H9 (cell line): ENCODE measurements at regions not wholly inside any gene's neighbourhood (a gene's known extent, or its start where the extent isn't known, plus 50 kb on each side); places are given as distances from the start of the nearest gene placed in this dataset.

Source experiments
- DNase-seq: peaks from one replicate; pipeline ENCODE4 v3.0.0-alpha.2; 2017
- H2AFZ ChIP-seq: one replicate; pipeline ENCODE4 v1.6.1; 2013; ENCODE audit warnings: mild to moderate bottlenecking, low read length, control low read depth, moderate library complexity
- H2AK5ac ChIP-seq: 2 replicates; pipeline ENCODE4 v1.6.1; 2013; ENCODE audit warnings: low read length, control low read depth, mixed read lengths; ENCODE audit not compliant: insufficient read length
- H2BK120ac ChIP-seq: one replicate; pipeline ENCODE4 v1.6.1; 2013; ENCODE audit warnings: low read depth, mild to moderate bottlenecking, low read length, control low read depth, inconsistent platforms; ENCODE audit not compliant: poor library complexity, severe bottlenecking
- H2BK12ac ChIP-seq: 2 replicates; pipeline ENCODE4 v1.6.1; 2013; ENCODE audit warnings: low read length, control low read depth, mixed read lengths, low read depth; ENCODE audit not compliant: insufficient read length
- H2BK15ac ChIP-seq: 2 replicates; pipeline ENCODE4 v1.6.1; 2013; ENCODE audit warnings: low read depth, low read length, control low read depth
- H2BK20ac ChIP-seq: one replicate; pipeline ENCODE4 v1.6.1; 2013; ENCODE audit warnings: low read depth, mild to moderate bottlenecking, low read length, control low read depth, inconsistent platforms; ENCODE audit not compliant: poor library complexity, severe bottlenecking
- H2BK5ac ChIP-seq: 2 replicates; pipeline ENCODE4 v1.6.1; 2013; ENCODE audit warnings: low read length, control low read depth, mixed read lengths; ENCODE audit not compliant: insufficient read length
- H3K14ac ChIP-seq: 2 replicates; pipeline ENCODE4 v1.6.1; 2013; ENCODE audit warnings: low read length, control low read depth; ENCODE audit not compliant: insufficient read depth
- H3K18ac ChIP-seq: 2 replicates; pipeline ENCODE4 v1.6.1; 2013; ENCODE audit warnings: low read depth, mild to moderate bottlenecking, mixed read lengths, low read length, control low read depth; ENCODE audit not compliant: insufficient read length
- H3K23ac ChIP-seq: 2 replicates; pipeline ENCODE4 v1.6.1; 2013; ENCODE audit warnings: low read length, control low read depth, mixed read lengths, low read depth; ENCODE audit not compliant: insufficient read length
- H3K23me2 ChIP-seq: 2 replicates; pipeline ENCODE4 v1.6.1; 2013; ENCODE audit warnings: low read depth, mild to moderate bottlenecking, mixed read lengths, low read length, control low read depth; ENCODE audit not compliant: insufficient read length, poor library complexity, severe bottlenecking
- H3K27ac ChIP-seq: 2 replicates; pipeline ENCODE4 v1.5.1; 2013; ENCODE audit warnings: low read length, control low read depth, mixed read lengths, low read depth; ENCODE audit not compliant: insufficient read length
- H3K27me3 ChIP-seq: 2 replicates; pipeline ENCODE4 v1.6.1; 2013; ENCODE audit warnings: low read length, control low read depth, inconsistent platforms; ENCODE audit not compliant: insufficient read depth
- H3K4ac ChIP-seq: 2 replicates; pipeline ENCODE4 v1.6.1; 2013; ENCODE audit warnings: low read depth, mild to moderate bottlenecking, control low read depth, inconsistent platforms, low read length, moderate library complexity
- H3K4me1 ChIP-seq: 2 replicates; pipeline ENCODE4 v1.6.1; 2013; ENCODE audit warnings: low read length, control low read depth, inconsistent platforms; ENCODE audit not compliant: insufficient read depth
- H3K4me2 ChIP-seq: 2 replicates; pipeline ENCODE4 v1.6.1; 2013; ENCODE audit warnings: low read length, control low read depth, mixed read lengths; ENCODE audit not compliant: insufficient read length, insufficient read depth
- H3K56ac ChIP-seq: 2 replicates; pipeline ENCODE4 v1.6.1; 2013; ENCODE audit warnings: low read depth, mild to moderate bottlenecking, mixed read lengths, low read length, control low read depth; ENCODE audit not compliant: insufficient read length
- H3K79me1 ChIP-seq: 2 replicates; pipeline ENCODE4 v1.6.1; 2013; ENCODE audit warnings: low read depth, mild to moderate bottlenecking, moderate library complexity, low read length, control low read depth, inconsistent platforms; ENCODE audit not compliant: insufficient read depth, poor library complexity, severe bottlenecking
- H3K79me2 ChIP-seq: 2 replicates; pipeline ENCODE4 v1.6.1; 2013; ENCODE audit warnings: low read length, control low read depth, inconsistent platforms; ENCODE audit not compliant: insufficient read depth
- H3K9ac ChIP-seq: 2 replicates; pipeline ENCODE4 v1.6.1; 2013; ENCODE audit warnings: low read length, control low read depth, mixed read lengths; ENCODE audit not compliant: insufficient read length; ENCODE audit errors: extremely low read depth
- H3K9me3 ChIP-seq: one replicate; pipeline ENCODE4 v1.6.1; 2013; ENCODE audit warnings: low read depth, low read length, inconsistent platforms; ENCODE audit not compliant: control insufficient read depth
- H3T11ph ChIP-seq: one replicate; pipeline ENCODE4 v1.6.1; 2013; ENCODE audit warnings: mild to moderate bottlenecking, low read length, control low read depth, inconsistent platforms
- H4K20me1 ChIP-seq: one replicate; pipeline ENCODE4 v1.6.1; 2013; ENCODE audit not compliant: control insufficient read depth, insufficient read length, insufficient read depth
- H4K5ac ChIP-seq: 2 replicates; pipeline ENCODE4 v1.6.1; 2013; ENCODE audit warnings: low read depth, mild to moderate bottlenecking, mixed read lengths, low read length, control low read depth; ENCODE audit not compliant: insufficient read length
- H4K8ac ChIP-seq: replicated peaks from 2 replicates; pipeline ENCODE4 v1.6.1; 2013; ENCODE audit warnings: low read length, control low read depth, mixed read lengths, low read depth; ENCODE audit not compliant: insufficient read length
- H4K91ac ChIP-seq: 2 replicates; pipeline ENCODE4 v1.6.1; 2013; ENCODE audit warnings: low read depth, mild to moderate bottlenecking, moderate library complexity, mixed read lengths, low read length, control low read depth; ENCODE audit not compliant: insufficient read length
- H3K27ac Mint-ChIP-seq, 3 experiments: 2 replicates in 2 of 3; 3 replicates in 1 of 3; pipeline ENCODE4 v1.8.0; 2020 to 2021; ENCODE audit warnings: mixed read lengths in 3 of 3, mild to moderate bottlenecking in 1 of 3, moderate library complexity in 1 of 3
- H3K27me3 Mint-ChIP-seq: 2 replicates; pipeline ENCODE4 v1.8.0; 2021; ENCODE audit warnings: low read depth, mild to moderate bottlenecking, moderate library complexity, mixed read lengths
- H3K36me3 Mint-ChIP-seq, 3 experiments: 2 replicates in 2 of 3; 3 replicates in 1 of 3; pipeline ENCODE4 v1.8.0; 2020 to 2021; ENCODE audit warnings: low read depth in 3 of 3, mixed read lengths in 3 of 3; ENCODE audit not compliant: insufficient read depth in 1 of 3
- H3K4me1 Mint-ChIP-seq, 2 experiments: 2 replicates each; pipeline ENCODE4 v1.8.0; 2020; ENCODE audit warnings: mixed read lengths in 2 of 2
- H3K4me3 Mint-ChIP-seq, 2 experiments: 2 replicates in 1 of 2; 3 replicates in 1 of 2; pipeline ENCODE4 v1.8.0; 2020 to 2021; ENCODE audit warnings: mild to moderate bottlenecking in 2 of 2, mixed read lengths in 2 of 2, moderate library complexity in 1 of 2
- H3K9me3 Mint-ChIP-seq, 2 experiments: 2 replicates in 1 of 2; 3 replicates in 1 of 2; pipeline ENCODE4 v1.8.0; 2020; ENCODE audit warnings: mild to moderate bottlenecking in 2 of 2, mixed read lengths in 2 of 2, moderate library complexity in 1 of 2
- CTCF ChIP-seq: fragments of 200-600 bp; sonication (generic); conservative IDR thresholded peaks from 3 replicates; pipeline ENCODE4 v1.8.0; 2021; ENCODE audit warnings: antibody characterized with exemption, mild to moderate bottlenecking
- WGBS: extraction: QIAGEN DNeasy Blood & Tissue Kit; methylation state at CpG from one replicate; pipeline ENCODE4 v1.1.7; 2013; ENCODE audit warnings: missing lambda C conversion rate, low lambda C conversion rate, mixed read lengths; ENCODE audit not compliant: insufficient read length; ENCODE audit errors: extremely low coverage; 5-methylcytosine and 5-hydroxymethylcytosine counted together

- no peak overlapping the region for H3K18ac ChIP-seq
- no peak for DNase-seq
- no peak overlapping the region for H3K27ac ChIP-seq
- H2BK5ac ChIP-seq = no peak overlapping the region
- no peak overlapping the region for H3K23ac ChIP-seq
- no peak overlapping the region for H3K27ac Mint-ChIP-seq
- peaks cover 4 to 23% (median 9%) of the 10 kb centered on the region in 3 experiments; a peak in 6 of 7 replicates for H3K36me3 Mint-ChIP-seq
- H3K4me1 ChIP-seq = no peaks in the 10 kb centered on the region
- H3K9me3 Mint-ChIP-seq = peaks cover 14 to 24% of the 10 kb centered on the region in 2 experiments; a peak in 4 of 5 replicates
- H2BK20ac ChIP-seq = no peak overlapping the region
- H3K4me2 ChIP-seq = no peak overlapping the region
- no peak overlapping the region for H3K4ac ChIP-seq
- no peaks in the 10 kb centered on the region for H3K79me1 ChIP-seq
- H3K27me3 Mint-ChIP-seq = peaks cover 6% of the 10 kb centered on the region
- no peak overlapping the region for H3T11ph ChIP-seq
- H2BK120ac ChIP-seq = no peak overlapping the region
- H2AK5ac ChIP-seq = no peak overlapping the region
- H3K9me3 ChIP-seq = no peaks in the 10 kb centered on the region
- no peak overlapping the region for H3K14ac ChIP-seq
- no peaks in the 10 kb centered on the region for H4K20me1 ChIP-seq
- no peaks in the 10 kb centered on the region for H3K79me2 ChIP-seq
- H3K27me3 ChIP-seq = no peaks in the 10 kb centered on the region
- TF ChIP-seq CTCF = peak; percentile 21; the same call in 1 of the 3 replicates
- no peaks in the 10 kb centered on the region for H3K4me1 Mint-ChIP-seq
- H4K5ac ChIP-seq = no peak overlapping the region
- no peak overlapping the region for H4K91ac ChIP-seq
- H3K4me3 Mint-ChIP-seq = no peak overlapping the region
- H3K9ac ChIP-seq = no peak overlapping the region
- no peak overlapping the region for H2AFZ ChIP-seq
- H2BK15ac ChIP-seq = no peak overlapping the region
- no peak overlapping the region for H3K56ac ChIP-seq
- H3K23me2 ChIP-seq = no peaks in the 10 kb centered on the region
- WGBS = no CpG with 5 or more reads among the region's 2 CpGs
- no peak overlapping the region for H2BK12ac ChIP-seq
- H4K8ac ChIP-seq = no peak overlapping the region
Observed at GRCh38 chr20:48012401-48012974, 227.2 kb upstream of the SULF2 start.
